GM21526 (cell line): ENCODE measurements at regions not wholly inside any gene's neighbourhood (a gene's known extent, or its start where the extent isn't known, plus 50 kb on each side); places are given as distances from the start of the nearest gene placed in this dataset.

Experiments
- ATAC-seq: cut with Tn5 transposase; IDR thresholded peaks from one replicate; pipeline ENCODE4 v1.9.1; 2021; ENCODE audit warnings: moderate library complexity; ENCODE audit not compliant: unreplicated experiment, low FRiP score

GRCh38 chr7:24341691-24342413 is 57.9 kb downstream of the NPY start:
- no peak for ATAC-seq

GRCh38 chr7:24343614-24344013 is 59.6 kb downstream of the NPY start:
- no peak for ATAC-seq

- ATAC-seq = no peak
Measured at GRCh38 chr7:24346129-24346528, 62.1 kb downstream of the NPY start.

- ATAC-seq = no peak
Measured at GRCh38 chr7:24346716-24347115, 62.7 kb downstream of the NPY start.

- no peak for ATAC-seq
Measured at GRCh38 chr7:24349339-24349738, 65.3 kb downstream of the NPY start.

GRCh38 chr7:24354456-24354855 is 70.5 kb downstream of the NPY start:
- ATAC-seq = no peak

GRCh38 chr7:24356718-24357386 is 72.9 kb downstream of the NPY start:
- ATAC-seq = no peak

GRCh38 chr7:24361001-24361400 is 77.0 kb downstream of the NPY start:
- ATAC-seq = no peak

GRCh38 chr7:24365606-24366005 is 81.6 kb downstream of the NPY start:
- no peak for ATAC-seq

- no peak for ATAC-seq
Measured at GRCh38 chr7:24366876-24367275, 82.9 kb downstream of the NPY start.

- ATAC-seq = no peak
Measured at GRCh38 chr7:24368161-24368560, 84.2 kb downstream of the NPY start.

- no peak for ATAC-seq
Measured at GRCh38 chr7:24370541-24370940, 86.6 kb downstream of the NPY start.

- ATAC-seq = no peak
Measured at GRCh38 chr7:24372961-24373955, 89.3 kb downstream of the NPY start.

GRCh38 chr7:24378871-24379616 is 95.1 kb downstream of the NPY start:
- no peak for ATAC-seq

- peak; percentile 75 for ATAC-seq
Measured at GRCh38 chr7:24381894-24382505, 98.0 kb downstream of the NPY start.

GRCh38 chr7:24383055-24383454 is 99.1 kb downstream of the NPY start:
- no peak for ATAC-seq

- peak; percentile 57 for ATAC-seq
Measured at GRCh38 chr7:24384362-24385030, 100.5 kb downstream of the NPY start.

- no peak for ATAC-seq
Measured at GRCh38 chr7:24388212-24388611, 104.2 kb downstream of the NPY start.

GRCh38 chr7:24390376-24391157 is 106.6 kb downstream of the NPY start:
- no peak for ATAC-seq
